ENCODE measurements at regions not wholly inside any gene's neighbourhood (a gene's known extent, or its start where the extent isn't known, plus 50 kb on each side); places are given as distances from the start of the nearest gene placed in this dataset.
"Not testable (repeated sequence)": the region's sequence is repeated elsewhere in the genome, so short reads cannot be mapped to it uniquely, and the experiment has no call there.

DNA sequence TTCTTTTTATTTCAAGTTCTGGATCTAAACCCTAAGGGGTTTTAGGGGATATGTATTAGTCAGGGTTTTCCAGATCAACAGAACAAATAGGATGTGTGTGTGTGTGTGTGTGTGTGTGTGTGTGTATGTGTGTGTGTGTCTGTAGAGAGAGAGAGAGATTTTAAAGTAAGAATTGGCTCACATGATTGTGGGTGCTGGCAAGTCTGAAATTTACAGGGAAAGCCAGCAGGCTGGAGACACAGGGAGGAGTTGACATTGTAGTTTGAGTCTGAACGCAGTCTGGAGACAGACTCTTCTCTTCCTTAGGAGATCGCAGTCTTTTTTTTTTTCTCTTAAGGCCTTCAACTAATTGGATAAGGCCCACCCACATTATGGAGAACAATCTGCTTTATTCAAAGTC, 428.8 kb upstream of the TBL1XR1 start:
- Histone ChIP-seq H3K27me3 (no peaks in the 10 kb centered on the region), H3K27ac (no peak overlapping the region)
- TF ChIP-seq, protein P1, sequence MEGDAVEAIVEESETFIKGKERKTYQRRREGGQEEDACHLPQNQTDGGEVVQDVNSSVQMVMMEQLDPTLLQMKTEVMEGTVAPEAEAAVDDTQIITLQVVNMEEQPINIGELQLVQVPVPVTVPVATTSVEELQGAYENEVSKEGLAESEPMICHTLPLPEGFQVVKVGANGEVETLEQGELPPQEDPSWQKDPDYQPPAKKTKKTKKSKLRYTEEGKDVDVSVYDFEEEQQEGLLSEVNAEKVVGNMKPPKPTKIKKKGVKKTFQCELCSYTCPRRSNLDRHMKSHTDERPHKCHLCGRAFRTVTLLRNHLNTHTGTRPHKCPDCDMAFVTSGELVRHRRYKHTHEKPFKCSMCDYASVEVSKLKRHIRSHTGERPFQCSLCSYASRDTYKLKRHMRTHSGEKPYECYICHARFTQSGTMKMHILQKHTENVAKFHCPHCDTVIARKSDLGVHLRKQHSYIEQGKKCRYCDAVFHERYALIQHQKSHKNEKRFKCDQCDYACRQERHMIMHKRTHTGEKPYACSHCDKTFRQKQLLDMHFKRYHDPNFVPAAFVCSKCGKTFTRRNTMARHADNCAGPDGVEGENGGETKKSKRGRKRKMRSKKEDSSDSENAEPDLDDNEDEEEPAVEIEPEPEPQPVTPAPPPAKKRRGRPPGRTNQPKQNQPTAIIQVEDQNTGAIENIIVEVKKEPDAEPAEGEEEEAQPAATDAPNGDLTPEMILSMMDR (IDR thresholded peaks at IDR 0.05): no peak

DNA sequence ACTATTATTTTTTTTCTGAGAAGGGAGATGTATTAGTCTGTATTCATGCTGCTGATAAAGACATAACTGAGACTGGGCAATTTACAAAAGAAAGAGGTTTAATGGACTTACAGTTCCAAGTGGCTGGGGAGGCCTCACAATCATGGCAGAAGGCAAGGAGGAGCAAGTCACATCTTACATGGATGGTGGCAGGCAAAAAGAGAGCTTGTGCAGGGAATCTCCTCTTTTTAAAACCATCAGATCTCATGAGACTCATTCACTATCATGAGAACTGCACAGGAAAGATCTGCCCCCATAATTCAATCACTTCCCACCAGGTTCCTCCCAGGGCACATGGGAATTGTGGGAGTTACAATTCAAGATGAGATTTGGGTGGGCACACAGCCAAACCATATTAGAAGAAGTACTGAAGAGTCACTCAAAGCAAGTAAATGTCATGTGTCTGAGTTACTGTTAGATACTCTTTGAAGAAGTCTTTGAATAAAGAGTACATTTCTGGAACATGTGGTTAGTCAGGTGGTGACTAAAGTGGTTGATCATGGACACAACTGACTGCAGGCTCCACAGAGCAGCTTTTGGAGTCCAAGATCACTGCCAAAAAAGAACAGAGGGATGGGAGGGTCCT, 430.9 kb upstream of the TBL1XR1 start:
- not testable (repeated sequence) for H3K4me3 ChIP-seq (ENCODE audit: low read depth in 1 of 2, low read length in 1 of 2); H3K4me1 ChIP-seq (ENCODE audit: control insufficient read depth in 1 of 2, insufficient read depth in 1 of 2, low read depth in 1 of 2, low read length in 1 of 2); H3K9me3 ChIP-seq; H3K27ac ChIP-seq; H3K27me3 ChIP-seq; H3K36me3 ChIP-seq

More for the DNA sequence above, 428.8 kb upstream of the TBL1XR1 start:
- no peaks in the 10 kb centered on the region for H3K4me1 ChIP-seq (ENCODE audit: control insufficient read depth in 1 of 2, insufficient read depth in 1 of 2, low read depth in 1 of 2, low read length in 1 of 2)
- no peaks in the 10 kb centered on the region for H3K36me3 ChIP-seq
- H3K9me3 ChIP-seq: no peaks in the 10 kb centered on the region
- no peak overlapping the region for H3K4me3 ChIP-seq (ENCODE audit: low read depth in 1 of 2, low read length in 1 of 2)

DNA sequence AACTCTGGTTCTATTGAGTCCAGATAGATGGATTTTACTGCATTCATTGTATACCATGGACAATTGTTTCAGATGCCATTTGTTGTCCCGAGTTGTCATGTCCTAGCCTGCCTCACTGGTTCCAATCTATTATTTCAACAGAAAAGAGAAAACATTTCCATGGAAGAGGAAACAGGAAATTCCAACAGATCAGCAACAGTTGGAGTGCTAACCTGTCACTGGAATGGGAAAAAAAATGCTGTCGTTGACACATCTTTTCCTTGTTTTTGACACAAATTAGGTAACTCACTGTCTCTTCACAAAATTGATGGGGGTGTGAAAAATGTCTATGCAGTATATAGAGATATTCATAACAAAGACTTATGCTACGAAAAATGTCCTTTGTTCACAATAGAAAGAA, 432.0 kb upstream of the TBL1XR1 start:
- Histone ChIP-seq H3K36me3 (no peaks in the 10 kb centered on the region), H3K27ac (no peak overlapping the region), H3K4me1 (ENCODE audit: control insufficient read depth in 1 of 2, insufficient read depth in 1 of 2, low read depth in 1 of 2, low read length in 1 of 2) (no peaks in the 10 kb centered on the region), H3K9me3 (no peaks in the 10 kb centered on the region), H3K27me3 (no peaks in the 10 kb centered on the region), H3K4me3 (ENCODE audit: low read depth in 1 of 2, low read length in 1 of 2) (no peak overlapping the region)
- TF ChIP-seq, protein P1 (IDR thresholded peaks at IDR 0.05): no peak

DNA sequence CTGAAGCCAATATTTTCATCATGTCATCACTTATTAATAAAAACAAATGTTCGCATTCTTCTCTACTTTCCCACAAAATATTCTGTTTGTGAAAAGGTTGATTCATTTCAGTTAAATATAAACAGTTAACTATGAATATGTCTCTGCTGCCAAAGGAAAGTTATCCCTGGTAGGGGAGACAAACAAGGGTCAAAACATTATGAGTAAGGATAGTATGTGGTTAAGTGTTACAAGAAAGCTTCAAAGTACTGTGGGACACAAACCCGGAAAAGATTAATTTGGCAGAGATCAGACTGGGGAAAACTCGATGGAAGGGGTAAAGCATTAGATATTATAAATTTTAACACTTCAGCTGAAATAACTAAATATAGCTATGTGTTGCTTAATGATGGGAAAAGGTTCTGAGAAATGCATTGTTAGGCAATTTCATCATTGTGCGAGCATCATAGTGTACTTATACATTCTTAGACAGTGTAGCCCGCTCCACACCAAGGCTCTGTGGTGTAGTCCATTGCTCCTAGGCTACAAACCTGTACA, 436.5 kb upstream of the TBL1XR1 start:
- no peaks in the 10 kb centered on the region for H3K36me3 ChIP-seq

DNA sequence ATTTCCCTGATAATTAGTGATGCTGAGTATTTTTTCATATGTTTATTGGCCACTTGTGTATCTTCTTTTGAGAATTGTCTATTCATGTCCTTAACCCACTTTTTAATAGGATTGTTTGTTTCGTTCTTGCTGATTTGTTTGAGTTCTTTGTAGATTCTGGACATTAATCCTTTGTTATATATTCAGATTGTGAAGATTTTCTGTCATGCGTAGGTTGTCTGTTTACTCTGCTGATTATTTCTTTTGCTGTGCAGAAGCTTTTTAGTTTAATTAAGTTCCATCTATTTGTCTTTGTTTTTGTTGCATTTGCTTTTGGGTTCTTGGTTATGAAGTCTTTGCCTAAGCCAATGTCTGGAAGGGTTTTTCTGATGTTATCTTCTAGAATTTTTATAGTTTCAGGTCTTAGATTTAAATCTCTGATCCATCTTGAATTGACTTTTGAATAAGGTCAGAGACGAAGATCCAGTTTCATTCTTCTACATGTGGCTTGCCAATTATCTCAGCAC, 438.4 kb upstream of the TBL1XR1 start:
- H3K36me3 ChIP-seq; H3K4me3 ChIP-seq (ENCODE audit: low read depth in 1 of 2, low read length in 1 of 2); H3K27ac ChIP-seq: not testable (repeated sequence)

More for the DNA sequence above, 436.5 kb upstream of the TBL1XR1 start:
- H3K9me3 ChIP-seq: no peaks in the 10 kb centered on the region
- no peak overlapping the region for H3K4me3 ChIP-seq (ENCODE audit: low read depth in 1 of 2, low read length in 1 of 2)
- no peaks in the 10 kb centered on the region for H3K4me1 ChIP-seq (ENCODE audit: control insufficient read depth in 1 of 2, insufficient read depth in 1 of 2, low read depth in 1 of 2, low read length in 1 of 2)
- TF ChIP-seq, protein P1 (IDR thresholded peaks at IDR 0.05): no peak
- H3K27me3 ChIP-seq: no peaks in the 10 kb centered on the region
- H3K27ac ChIP-seq: no peak overlapping the region

DNA sequence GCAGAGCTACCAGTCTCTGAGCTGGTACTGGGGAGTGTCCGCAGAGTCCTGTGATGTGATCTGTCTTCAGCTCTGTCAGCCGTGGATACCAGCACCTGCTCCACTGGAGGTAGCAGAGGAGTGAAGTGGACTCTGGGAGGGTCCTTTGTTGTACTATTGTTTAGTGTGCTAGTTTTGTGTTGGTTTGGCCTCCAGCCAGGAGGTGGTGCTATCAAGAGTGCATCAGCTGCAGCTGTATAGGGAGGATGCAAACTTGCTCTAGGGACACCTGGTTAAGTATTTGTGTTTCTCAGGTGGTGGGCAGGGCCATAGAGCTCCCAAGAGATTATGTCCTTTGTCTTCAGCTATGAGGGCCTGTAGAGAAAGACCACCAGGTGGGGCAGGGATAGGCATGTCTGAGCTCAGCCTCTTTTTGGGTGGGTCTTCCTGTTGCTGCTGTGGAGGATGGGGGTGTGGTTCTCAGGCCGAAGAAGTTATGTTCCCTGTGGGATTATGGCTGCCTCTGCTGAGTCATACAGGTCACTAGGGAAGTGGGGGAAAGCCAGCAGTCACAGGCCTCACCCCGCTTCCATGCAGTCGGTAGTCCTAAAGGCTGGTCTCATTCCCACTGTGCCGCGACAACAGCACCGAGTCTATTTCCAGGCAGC, 443.2 kb upstream of the TBL1XR1 start:
- H3K36me3 ChIP-seq: no peaks in the 10 kb centered on the region
- H3K9me3 ChIP-seq: no peaks in the 10 kb centered on the region
- H3K27me3 ChIP-seq: no peaks in the 10 kb centered on the region
- no peak overlapping the region for H3K27ac ChIP-seq
- TF ChIP-seq, protein P1 (IDR thresholded peaks at IDR 0.05): no peak
- H3K4me1 ChIP-seq (ENCODE audit: control insufficient read depth in 1 of 2, insufficient read depth in 1 of 2, low read depth in 1 of 2, low read length in 1 of 2): no peaks in the 10 kb centered on the region
- H3K4me3 ChIP-seq (ENCODE audit: low read depth in 1 of 2, low read length in 1 of 2): no peak overlapping the region

More for the DNA sequence above, 438.4 kb upstream of the TBL1XR1 start:
- H3K4me1 ChIP-seq (ENCODE audit: control insufficient read depth in 1 of 2, insufficient read depth in 1 of 2, low read depth in 1 of 2, low read length in 1 of 2); H3K27me3 ChIP-seq; H3K9me3 ChIP-seq: not testable (repeated sequence)
